A673 (cell line): ENCODE measurements at regions not wholly inside any gene's neighbourhood (a gene's known extent, or its start where the extent isn't known, plus 50 kb on each side); places are given as distances from the start of the nearest gene placed in this dataset.

Experiments
- EZH2 ChIP-seq: fragments of 200-600 bp; sonication (generic); IDR thresholded peaks from 2 replicates; pipeline ENCODE4 v1.6.1; 2017; ENCODE audit warnings: borderline replicate concordance, low read depth, mild to moderate bottlenecking, mixed read lengths, antibody characterized with exemption, low read length; ENCODE audit not compliant: poor library complexity, severe bottlenecking
- TF ChIP-seq, protein P1 (sequence below): fragments of 300-800, 200-600 bp; sonication (generic); conservative IDR thresholded peaks from 2 replicates; pipeline ENCODE4 v1.5.1; 2017; ENCODE audit warnings: low read depth, mild to moderate bottlenecking, antibody characterized with exemption, low read length, moderate library complexity, mixed read lengths

DNA sequence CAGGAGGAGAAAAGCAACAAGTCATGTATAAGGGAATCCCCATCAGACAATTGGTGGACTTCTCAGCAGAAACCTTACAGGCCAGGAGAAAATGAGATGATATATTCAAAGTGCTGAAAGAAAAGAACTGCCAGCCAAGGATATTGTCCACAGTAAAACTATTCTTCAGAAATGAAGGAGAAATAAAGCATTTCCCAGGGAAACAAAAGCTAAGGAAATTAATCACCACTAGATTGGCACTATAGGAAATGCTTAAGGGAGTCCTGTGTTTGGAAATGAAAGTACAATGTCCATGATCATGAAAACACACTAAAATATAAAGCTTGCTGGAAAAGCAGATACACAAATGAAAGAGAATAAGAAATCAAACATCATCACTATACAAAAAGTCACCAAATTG is 282.0 kb downstream of the BLID start:
- TF ChIP-seq EZH2 = no peak
- TF ChIP-seq, protein P1, sequence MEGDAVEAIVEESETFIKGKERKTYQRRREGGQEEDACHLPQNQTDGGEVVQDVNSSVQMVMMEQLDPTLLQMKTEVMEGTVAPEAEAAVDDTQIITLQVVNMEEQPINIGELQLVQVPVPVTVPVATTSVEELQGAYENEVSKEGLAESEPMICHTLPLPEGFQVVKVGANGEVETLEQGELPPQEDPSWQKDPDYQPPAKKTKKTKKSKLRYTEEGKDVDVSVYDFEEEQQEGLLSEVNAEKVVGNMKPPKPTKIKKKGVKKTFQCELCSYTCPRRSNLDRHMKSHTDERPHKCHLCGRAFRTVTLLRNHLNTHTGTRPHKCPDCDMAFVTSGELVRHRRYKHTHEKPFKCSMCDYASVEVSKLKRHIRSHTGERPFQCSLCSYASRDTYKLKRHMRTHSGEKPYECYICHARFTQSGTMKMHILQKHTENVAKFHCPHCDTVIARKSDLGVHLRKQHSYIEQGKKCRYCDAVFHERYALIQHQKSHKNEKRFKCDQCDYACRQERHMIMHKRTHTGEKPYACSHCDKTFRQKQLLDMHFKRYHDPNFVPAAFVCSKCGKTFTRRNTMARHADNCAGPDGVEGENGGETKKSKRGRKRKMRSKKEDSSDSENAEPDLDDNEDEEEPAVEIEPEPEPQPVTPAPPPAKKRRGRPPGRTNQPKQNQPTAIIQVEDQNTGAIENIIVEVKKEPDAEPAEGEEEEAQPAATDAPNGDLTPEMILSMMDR = no peak
